ENCODE measurements at regions not wholly inside any gene's neighbourhood (a gene's known extent, or its start where the extent isn't known, plus 50 kb on each side); places are given as distances from the start of the nearest gene placed in this dataset.

DNA sequence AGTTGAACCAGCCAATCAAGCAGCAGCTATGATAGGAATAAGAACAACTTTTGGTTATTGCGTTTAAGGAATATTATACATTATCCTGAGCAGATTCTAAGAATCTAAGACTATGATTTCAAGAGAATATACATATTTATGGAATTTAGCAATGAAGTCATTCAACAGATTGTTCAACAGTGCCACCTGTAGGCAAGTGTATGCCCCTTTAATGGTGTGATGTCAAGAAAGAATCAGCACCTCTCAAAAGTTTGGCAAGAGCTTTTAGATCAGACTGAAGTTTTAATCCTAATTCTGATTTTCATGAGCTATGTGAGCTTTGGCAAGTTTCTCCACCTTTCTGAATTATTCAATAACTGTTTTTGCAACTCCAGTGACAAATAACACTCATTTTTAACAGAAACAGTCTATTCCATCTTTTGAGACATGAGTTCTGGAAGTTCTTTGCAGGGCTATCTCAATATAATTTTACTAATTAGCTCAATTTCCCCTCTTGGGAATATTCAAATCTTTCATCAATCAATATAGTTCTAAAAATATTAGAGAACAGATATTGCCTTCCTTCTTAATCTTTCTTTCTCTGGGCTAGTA, 474.3 kb upstream of the TOM1L1 start:
- TF ChIP-seq MAX (IDR thresholded peaks at IDR 0.05) (no peak), CHD2 (IDR thresholded peaks at IDR 0.05; ENCODE audit: low read length) (no peak)
- TF ChIP-seq, protein P1, sequence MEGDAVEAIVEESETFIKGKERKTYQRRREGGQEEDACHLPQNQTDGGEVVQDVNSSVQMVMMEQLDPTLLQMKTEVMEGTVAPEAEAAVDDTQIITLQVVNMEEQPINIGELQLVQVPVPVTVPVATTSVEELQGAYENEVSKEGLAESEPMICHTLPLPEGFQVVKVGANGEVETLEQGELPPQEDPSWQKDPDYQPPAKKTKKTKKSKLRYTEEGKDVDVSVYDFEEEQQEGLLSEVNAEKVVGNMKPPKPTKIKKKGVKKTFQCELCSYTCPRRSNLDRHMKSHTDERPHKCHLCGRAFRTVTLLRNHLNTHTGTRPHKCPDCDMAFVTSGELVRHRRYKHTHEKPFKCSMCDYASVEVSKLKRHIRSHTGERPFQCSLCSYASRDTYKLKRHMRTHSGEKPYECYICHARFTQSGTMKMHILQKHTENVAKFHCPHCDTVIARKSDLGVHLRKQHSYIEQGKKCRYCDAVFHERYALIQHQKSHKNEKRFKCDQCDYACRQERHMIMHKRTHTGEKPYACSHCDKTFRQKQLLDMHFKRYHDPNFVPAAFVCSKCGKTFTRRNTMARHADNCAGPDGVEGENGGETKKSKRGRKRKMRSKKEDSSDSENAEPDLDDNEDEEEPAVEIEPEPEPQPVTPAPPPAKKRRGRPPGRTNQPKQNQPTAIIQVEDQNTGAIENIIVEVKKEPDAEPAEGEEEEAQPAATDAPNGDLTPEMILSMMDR (IDR thresholded peaks at IDR 0.05; ENCODE audit: control extremely low read depth in 1 of 3, insufficient read depth in 1 of 3, low read depth in 1 of 3, low read length in 3 of 3) = peak in 2 of 3 experiments; percentile 29 to 63; a peak in 2 of 4 replicates
